Renal pelvis (tissue), 1 donor: ENCODE measurements at regions not wholly inside any gene's neighbourhood (a gene's known extent, or its start where the extent isn't known, plus 50 kb on each side); places are given as distances from the start of the nearest gene placed in this dataset.
"Not testable (repeated sequence)": the region's sequence is repeated elsewhere in the genome, so short reads cannot be mapped to it uniquely, and the experiment has no call there.

ENCODE experiments used
- DNase-seq: peaks from one replicate; pipeline ENCODE4 v3.0.0-alpha.2; 2013

GRCh38 chr20:11682285-11682684, 235.4 kb upstream of the BTBD3 start:
- no peak for DNase-seq

GRCh38 chr20:11686195-11686594, 231.5 kb upstream of the BTBD3 start:
- DNase-seq, result no peak

GRCh38 chr20:11686820-11687543, 230.7 kb upstream of the BTBD3 start:
- DNase-seq, result peak; percentile 17

- DNase-seq, result peak; percentile 30
Measured at GRCh38 chr20:11687546-11688292, 230.0 kb upstream of the BTBD3 start.

GRCh38 chr20:11689262-11689661, 228.4 kb upstream of the BTBD3 start:
- DNase-seq, result no peak

GRCh38 chr20:11691766-11692165, 225.9 kb upstream of the BTBD3 start:
- DNase-seq, result no peak

- DNase-seq, result no peak
Measured at GRCh38 chr20:11692567-11692966, 225.1 kb upstream of the BTBD3 start.

GRCh38 chr20:11694467-11694866, 223.2 kb upstream of the BTBD3 start:
- DNase-seq, result no peak

GRCh38 chr20:11697055-11697454, 220.6 kb upstream of the BTBD3 start:
- DNase-seq, result no peak

GRCh38 chr20:11697646-11698045, 220.0 kb upstream of the BTBD3 start:
- DNase-seq, result no peak

- DNase-seq, result no peak
Measured at GRCh38 chr20:11698124-11698523, 219.6 kb upstream of the BTBD3 start.

GRCh38 chr20:11700831-11701230, 216.9 kb upstream of the BTBD3 start:
- no peak for DNase-seq

GRCh38 chr20:11702721-11703518, 214.8 kb upstream of the BTBD3 start:
- DNase-seq, result no peak

- no peak for DNase-seq
Measured at GRCh38 chr20:11705512-11705911, 212.2 kb upstream of the BTBD3 start.

- not testable (repeated sequence) for DNase-seq
Measured at GRCh38 chr20:11708223-11708622, 209.5 kb upstream of the BTBD3 start.

- DNase-seq, result no peak
Measured at GRCh38 chr20:11711214-11711613, 206.5 kb upstream of the BTBD3 start.

GRCh38 chr20:11712639-11713160, 205.0 kb upstream of the BTBD3 start:
- DNase-seq, result no peak

GRCh38 chr20:11714886-11715285, 202.8 kb upstream of the BTBD3 start:
- no peak for DNase-seq

GRCh38 chr20:11716239-11716944, 201.3 kb upstream of the BTBD3 start:
- peak; percentile 48 for DNase-seq

- no peak for DNase-seq
Measured at GRCh38 chr20:11716945-11717248, 200.8 kb upstream of the BTBD3 start.

- no peak for DNase-seq
Measured at GRCh38 chr20:11717562-11717961, 200.1 kb upstream of the BTBD3 start.
